Ovary (tissue), 7 donors: ENCODE measurements at regions not wholly inside any gene's neighbourhood (a gene's known extent, or its start where the extent isn't known, plus 50 kb on each side); places are given as distances from the start of the nearest gene placed in this dataset.

ENCODE experiments used
- DNase-seq, 5 donors: peaks; one replicate each; pipeline ENCODE4 v3.0.0-alpha.2; 2019 to 2020
- H3K27ac ChIP-seq, 2 donors: fragments of 200-600 bp; one replicate each; pipeline versions ENCODE4 v1.5.1 to v1.8.0; 2019 to 2022
- H3K27me3 ChIP-seq: fragments of 200-600 bp; one replicate; pipeline ENCODE4 v1.8.0; 2022
- H3K36me3 ChIP-seq: fragments of 200-600 bp; sonication (generic); one replicate; pipeline ENCODE4 v1.5.1; 2019
- H3K4me1 ChIP-seq: one replicate; pipeline ENCODE4 v1.8.1; 2013; ENCODE audit warnings: mild to moderate bottlenecking, moderate library complexity; ENCODE audit not compliant: insufficient read depth
- H3K4me3 ChIP-seq: fragments of 200-600 bp; sonication (generic); one replicate; pipeline ENCODE4 v1.5.1; 2017
- H3K9me3 ChIP-seq, 2 donors: fragments of 200-600 bp in 1 of 2; sonication (generic) in 1 of 2; one replicate each; pipeline versions ENCODE4 v1.5.1 to v1.8.1; 2013 to 2019; ENCODE audit warnings: mild to moderate bottlenecking in 1 of 2, moderate library complexity in 1 of 2
- CTCF ChIP-seq, 3 donors: fragments of 450-650 bp in 2 of 3; fragments of 200-600 bp in 1 of 3; IDR thresholded peaks; one replicate each; pipeline versions ENCODE4 v1.5.1 to v1.8.0; 2016 to 2022; ENCODE audit warnings: antibody characterized with exemption in 3 of 3, mild to moderate bottlenecking in 1 of 3
- EP300 ChIP-seq: sonication (generic); formaldehyde crosslinking; IDR thresholded peaks from one replicate; pipeline ENCODE4 v1.6.1; 2017; ENCODE audit warnings: antibody characterized with exemption
- POLR2A ChIP-seq: fragments of 450-650 bp; IDR thresholded peaks from one replicate; pipeline ENCODE4 v1.6.1; 2017; ENCODE audit warnings: antibody characterized with exemption, mild to moderate bottlenecking, moderate library complexity
- WGBS, 3 donors: extraction: QIAGEN DNeasy Blood & Tissue Kit in 1 of 3; methylation state at CpG; one replicate each; pipeline versions ENCODE4 v1.1.5 to v1.1.7; 2013 to 2017; 5-methylcytosine and 5-hydroxymethylcytosine counted together
- intact Hi-C, 4 donors: fragments of 100-400 bp; cut with DNase I; formaldehyde crosslinking; loops; one replicate each; pipeline versions ENCODE4 v1.11.0 to v1.15.1; 2022 to 2023
- donor health status: DM: no; HTN: no; CAD: no; lungs with moderate emphysema.
- donor health status: DM: no; HTN: no; CAD: no.
- donor health status: Bipolar disorder and iron deficiency.
- donor health status: DM: no; HTN: no; CAD: no.
- donor health status: DM: yes; HTN: yes; CAD: no.

- 82 to 87% (median 85%) methylated on average over 7 of the region's 7 CpGs for WGBS, 3 donors
- TF ChIP-seq POLR2A (no peak), CTCF (IDR thresholded peaks at IDR 0.05) (no peak), EP300 (no peak)
- no peaks in the 10 kb centered on the region for H3K27me3 ChIP-seq
Observed at GRCh38 chr6:43886717-43887339, 116.8 kb downstream of the VEGFA start.

GRCh38 chr6:43886067-43886461, 116.1 kb downstream of the VEGFA start:
- no peaks in the 10 kb centered on the region for H3K36me3 ChIP-seq
- H3K4me3 ChIP-seq: no peak overlapping the region
- 60 to 73% (median 71%) methylated on average over 9 to 10 of the region's 10 CpGs for WGBS, 3 donors
- intact Hi-C loops: no loop called here
- no peaks in the 10 kb centered on the region for H3K4me1 ChIP-seq
- H3K9me3 ChIP-seq: no peaks in the 10 kb centered on the region
- no peak overlapping the region for H3K27ac ChIP-seq
- TF ChIP-seq CTCF (IDR thresholded peaks at IDR 0.05) (no peak), EP300 (no peak), POLR2A (no peak)
- no peaks in the 10 kb centered on the region for H3K27me3 ChIP-seq
- DNase-seq: no peak

More at GRCh38 chr6:43886717-43887339, 116.8 kb downstream of the VEGFA start:
- H3K36me3 ChIP-seq: no peaks in the 10 kb centered on the region
- intact Hi-C loops: no loop called here
- DNase-seq: no peak
- no peak overlapping the region for H3K4me3 ChIP-seq
- H3K27ac ChIP-seq: no peak overlapping the region
- H3K4me1 ChIP-seq: no peaks in the 10 kb centered on the region
- H3K9me3 ChIP-seq: no peaks in the 10 kb centered on the region

- Histone ChIP-seq H3K27me3 (no peaks in the 10 kb centered on the region), H3K4me3 (no peak overlapping the region), H3K36me3 (no peaks in the 10 kb centered on the region), H3K9me3 (no peaks in the 10 kb centered on the region), H3K27ac (no peak overlapping the region), H3K4me1 (no peaks in the 10 kb centered on the region)
- intact Hi-C loops: no loop called here
- no peak for DNase-seq
- no peak for TF ChIP-seq POLR2A
- TF ChIP-seq CTCF (IDR thresholded peaks at IDR 0.05): no peak
- TF ChIP-seq EP300: no peak
- WGBS, 3 donors: 71 to 73% (median 73%) methylated on average over 5 to 6 of the region's 6 CpGs
Observed at GRCh38 chr6:43885399-43886066, 115.5 kb downstream of the VEGFA start.

- intact Hi-C loops: no loop called here
- H3K36me3 ChIP-seq: no peaks in the 10 kb centered on the region
- no peak overlapping the region for H3K27ac ChIP-seq
- DNase-seq: no peak
- no peaks in the 10 kb centered on the region for H3K4me1 ChIP-seq
- H3K9me3 ChIP-seq: no peaks in the 10 kb centered on the region
- 77 to 83% (median 78%) methylated on average over 5 of the region's 5 CpGs for WGBS, 3 donors
- no peaks in the 10 kb centered on the region for H3K27me3 ChIP-seq
- H3K4me3 ChIP-seq: no peak overlapping the region
- TF ChIP-seq EP300: no peak
- no peak for TF ChIP-seq POLR2A
- TF ChIP-seq CTCF (IDR thresholded peaks at IDR 0.05): no peak
Observed at GRCh38 chr6:43884652-43885022, 114.6 kb downstream of the VEGFA start.
